ENCODE measurements at regions not wholly inside any gene's neighbourhood (a gene's known extent, or its start where the extent isn't known, plus 50 kb on each side); places are given as distances from the start of the nearest gene placed in this dataset.

DNA sequence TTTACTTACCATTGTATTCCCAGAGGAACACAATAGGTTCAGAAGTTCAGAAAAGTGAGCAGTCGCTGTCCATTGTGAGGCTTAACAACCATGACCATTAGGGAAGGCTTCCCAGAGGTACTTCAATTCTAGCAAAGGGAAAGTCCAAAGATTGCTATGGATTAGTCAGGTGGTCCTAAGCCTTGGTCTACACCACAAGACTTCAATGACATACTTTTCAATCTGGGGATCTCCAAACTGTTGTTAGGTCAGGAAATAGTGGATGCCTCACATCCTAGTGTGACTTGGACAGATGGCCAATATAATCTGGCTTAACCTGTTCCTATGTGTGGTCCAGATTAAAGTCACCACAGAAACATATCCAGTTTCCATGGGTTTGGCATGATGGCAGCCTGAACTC is 118.0 kb downstream of the SPCS3 start:
- no peak overlapping the region for H3K27ac ChIP-seq
- H3K4me3 ChIP-seq, result no peak overlapping the region
- no peaks in the 10 kb centered on the region for H3K4me1 ChIP-seq
- ATAC-seq (no peak), DNase-seq (no peak)
- H3K36me3 ChIP-seq, result no peaks in the 10 kb centered on the region
- TF ChIP-seq, protein P1, sequence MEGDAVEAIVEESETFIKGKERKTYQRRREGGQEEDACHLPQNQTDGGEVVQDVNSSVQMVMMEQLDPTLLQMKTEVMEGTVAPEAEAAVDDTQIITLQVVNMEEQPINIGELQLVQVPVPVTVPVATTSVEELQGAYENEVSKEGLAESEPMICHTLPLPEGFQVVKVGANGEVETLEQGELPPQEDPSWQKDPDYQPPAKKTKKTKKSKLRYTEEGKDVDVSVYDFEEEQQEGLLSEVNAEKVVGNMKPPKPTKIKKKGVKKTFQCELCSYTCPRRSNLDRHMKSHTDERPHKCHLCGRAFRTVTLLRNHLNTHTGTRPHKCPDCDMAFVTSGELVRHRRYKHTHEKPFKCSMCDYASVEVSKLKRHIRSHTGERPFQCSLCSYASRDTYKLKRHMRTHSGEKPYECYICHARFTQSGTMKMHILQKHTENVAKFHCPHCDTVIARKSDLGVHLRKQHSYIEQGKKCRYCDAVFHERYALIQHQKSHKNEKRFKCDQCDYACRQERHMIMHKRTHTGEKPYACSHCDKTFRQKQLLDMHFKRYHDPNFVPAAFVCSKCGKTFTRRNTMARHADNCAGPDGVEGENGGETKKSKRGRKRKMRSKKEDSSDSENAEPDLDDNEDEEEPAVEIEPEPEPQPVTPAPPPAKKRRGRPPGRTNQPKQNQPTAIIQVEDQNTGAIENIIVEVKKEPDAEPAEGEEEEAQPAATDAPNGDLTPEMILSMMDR (IDR thresholded peaks at IDR 0.05), result no peak
- no peak for TF ChIP-seq POLR2A (IDR thresholded peaks at IDR 0.05)
- WGBS (ENCODE audit: insufficient coverage, low coverage, low lambda C conversion rate, missing lambda C conversion rate), result 55% methylated on average over 1 of the region's 1 CpG
- intact Hi-C loops (cut with DNase I), result no loop called here
- H3K9me3 ChIP-seq, result no peaks in the 10 kb centered on the region
- H3K27me3 ChIP-seq, result no peaks in the 10 kb centered on the region

DNA sequence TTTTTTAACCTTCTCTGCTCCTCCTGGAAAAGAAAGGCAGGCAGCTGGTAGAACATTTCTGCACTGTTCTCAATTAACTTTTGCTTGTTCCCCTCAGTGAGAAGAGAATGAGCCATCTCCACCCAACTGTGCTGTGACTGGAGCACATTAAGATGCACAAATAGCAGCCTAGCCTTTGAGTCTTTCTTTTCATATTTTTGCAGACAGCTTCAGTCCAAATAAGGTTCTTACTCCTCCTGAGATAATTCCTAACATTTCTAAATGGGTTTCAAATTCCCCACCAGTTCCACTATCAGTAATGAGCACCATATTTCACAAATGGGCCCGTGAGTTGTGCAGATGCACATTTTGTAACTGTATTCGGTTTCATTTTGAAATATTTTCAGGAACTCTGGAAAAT is 118.6 kb downstream of the SPCS3 start:
- 52% methylated on average over 2 of the region's 2 CpGs for WGBS (ENCODE audit: insufficient coverage, low coverage, low lambda C conversion rate, missing lambda C conversion rate)
- Histone ChIP-seq H3K27ac (no peak overlapping the region), H3K4me3 (no peak overlapping the region), H3K9me3 (no peaks in the 10 kb centered on the region), H3K36me3 (no peaks in the 10 kb centered on the region), H3K27me3 (no peaks in the 10 kb centered on the region), H3K4me1 (no peaks in the 10 kb centered on the region)
- DNase-seq (no peak), ATAC-seq (no peak)
- intact Hi-C loops (cut with DNase I), result no loop called here
- TF ChIP-seq, protein P1 (IDR thresholded peaks at IDR 0.05), result no peak
- no peak for TF ChIP-seq POLR2A (IDR thresholded peaks at IDR 0.05)

DNA sequence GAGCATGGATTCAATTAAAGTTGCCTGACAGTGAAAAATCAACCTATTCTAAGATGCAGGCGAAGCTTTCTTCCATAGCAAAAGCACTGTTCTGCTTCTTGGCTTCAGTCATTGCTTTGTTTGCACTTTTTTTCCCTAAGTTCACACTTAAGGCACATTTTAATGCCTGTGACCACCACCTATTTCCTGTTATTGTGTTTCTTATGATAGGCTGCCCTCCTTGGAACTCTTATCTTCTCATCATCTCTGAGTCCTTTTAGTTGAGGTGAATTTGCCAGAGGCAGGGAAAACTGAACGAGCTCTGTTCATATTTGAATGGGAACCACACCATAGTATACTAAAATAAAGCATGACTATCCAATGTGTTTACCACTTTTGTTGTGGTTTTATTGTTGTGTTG is 119.8 kb downstream of the SPCS3 start:
- ATAC-seq (no peak), DNase-seq (no peak)
- Histone ChIP-seq H3K27me3 (no peaks in the 10 kb centered on the region), H3K9me3 (no peaks in the 10 kb centered on the region), H3K4me1 (no peaks in the 10 kb centered on the region), H3K27ac (no peak overlapping the region), H3K4me3 (no peak overlapping the region), H3K36me3 (no peaks in the 10 kb centered on the region)
- WGBS (ENCODE audit: insufficient coverage, low coverage, low lambda C conversion rate, missing lambda C conversion rate), result 18% methylated on average over 2 of the region's 2 CpGs
- intact Hi-C loops (cut with DNase I), result no loop called here
- no peak for TF ChIP-seq POLR2A (IDR thresholded peaks at IDR 0.05)
- TF ChIP-seq, protein P1 (IDR thresholded peaks at IDR 0.05), result no peak

DNA sequence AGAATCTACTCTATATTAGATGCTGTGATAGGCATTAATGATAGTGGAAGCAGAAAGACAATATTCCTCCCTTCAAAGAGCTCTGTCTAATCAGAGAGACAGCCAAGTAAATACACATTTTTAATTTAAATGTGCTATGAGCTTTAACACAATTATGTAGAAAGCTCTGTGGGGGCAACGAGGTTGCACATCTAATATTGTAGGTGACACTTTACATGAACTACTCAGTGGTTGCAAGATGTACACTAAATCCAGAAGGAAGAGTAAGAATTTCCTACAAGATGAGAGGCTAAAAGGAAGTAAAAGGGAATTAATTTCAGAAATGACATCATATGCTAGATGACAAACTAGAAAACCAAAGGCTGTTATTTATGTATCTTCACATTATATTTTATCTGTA is 120.9 kb downstream of the SPCS3 start:
- TF ChIP-seq, protein P1 (IDR thresholded peaks at IDR 0.05), result no peak
- TF ChIP-seq POLR2A (IDR thresholded peaks at IDR 0.05), result no peak
- DNase-seq, result no peak
- ATAC-seq, result no peak
- Histone ChIP-seq H3K4me3 (no peak overlapping the region), H3K9me3 (no peaks in the 10 kb centered on the region), H3K27me3 (no peaks in the 10 kb centered on the region), H3K27ac (no peak overlapping the region), H3K36me3 (no peaks in the 10 kb centered on the region), H3K4me1 (no peaks in the 10 kb centered on the region)
- intact Hi-C loops (cut with DNase I), result no loop called here
- WGBS (ENCODE audit: insufficient coverage, low coverage, low lambda C conversion rate, missing lambda C conversion rate), result 40% methylated on average over 1 of the region's 1 CpG

DNA sequence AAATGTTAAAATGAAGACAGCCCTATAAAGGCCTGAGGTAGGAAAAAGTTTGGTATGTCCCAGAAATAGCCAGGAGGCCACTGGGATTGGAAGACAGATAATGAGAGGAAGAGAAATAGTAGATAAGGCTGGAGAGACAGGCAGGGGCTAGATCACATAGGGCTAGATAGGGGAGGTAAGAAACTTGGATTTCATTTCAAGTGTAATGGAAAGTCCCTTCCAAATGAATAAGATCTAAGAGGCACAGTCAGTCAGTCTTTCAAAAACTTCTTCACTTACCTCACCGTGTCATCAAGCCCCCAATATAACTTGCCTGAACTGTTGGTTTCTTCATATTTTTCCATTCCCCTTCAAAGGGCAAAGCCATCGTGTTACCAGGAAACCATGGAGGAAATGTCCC is 121.8 kb downstream of the SPCS3 start:
- Histone ChIP-seq H3K36me3 (no peaks in the 10 kb centered on the region), H3K4me1 (no peaks in the 10 kb centered on the region), H3K27me3 (no peaks in the 10 kb centered on the region), H3K4me3 (no peak overlapping the region), H3K27ac (no peak overlapping the region), H3K9me3 (no peaks in the 10 kb centered on the region)
- DNase-seq (no peak), ATAC-seq (no peak)
- no peak for TF ChIP-seq POLR2A (IDR thresholded peaks at IDR 0.05)
- TF ChIP-seq, protein P1 (IDR thresholded peaks at IDR 0.05), result no peak
- 63% methylated on average over 2 of the region's 2 CpGs for WGBS (ENCODE audit: insufficient coverage, low coverage, low lambda C conversion rate, missing lambda C conversion rate)
- intact Hi-C loops (cut with DNase I), result no loop called here
